ENCODE measurements at regions not wholly inside any gene's neighbourhood (a gene's known extent, or its start where the extent isn't known, plus 50 kb on each side); places are given as distances from the start of the nearest gene placed in this dataset.

- 46 to 48% methylated on average over 2 of the region's 2 CpGs for WGBS, 2 donors (ENCODE audit: low coverage in 1 of 2)
- Histone ChIP-seq H3K27ac (no peak overlapping the region), H3K27me3 (no peaks in the 10 kb centered on the region), H3K4me1 (peaks cover 0 to 3% (median 0%) of the 10 kb centered on the region in 3 donors), H3K36me3 (no peaks in the 10 kb centered on the region), H3K4me3 (no peak overlapping the region), H3K9me3 (peaks cover 0 to 15% (median 0%) of the 10 kb centered on the region in 3 donors)
- TF ChIP-seq EP300 (IDR thresholded peaks at IDR 0.05) (no peak), POLR2A (IDR thresholded peaks at IDR 0.05) (no peak), CTCF (IDR thresholded peaks at IDR 0.05) (no peak)
- no peak for ATAC-seq
Observed at GRCh38 chr3:165619069-165619468, 218.2 kb downstream of the BCHE start.

- TF ChIP-seq CTCF (IDR thresholded peaks at IDR 0.05) (no peak), EP300 (IDR thresholded peaks at IDR 0.05) (no peak), POLR2A (IDR thresholded peaks at IDR 0.05) (no peak), POLR2AphosphoS5 (IDR thresholded peaks at IDR 0.05) (no peak)
- H3K27ac ChIP-seq, result no peak overlapping the region
- peaks cover 0 to 12% (median 0%) of the 10 kb centered on the region in 3 donors for H3K4me1 ChIP-seq
- H3K9me3 ChIP-seq, result peaks cover 0 to 11% (median 0%) of the 10 kb centered on the region in 3 donors
- no peaks in the 10 kb centered on the region for H3K27me3 ChIP-seq
- no peak overlapping the region for H3K4me3 ChIP-seq
- ATAC-seq, result no peak
- no peaks in the 10 kb centered on the region for H3K36me3 ChIP-seq
Observed at GRCh38 chr3:165617134-165617533, 220.1 kb downstream of the BCHE start.

- Histone ChIP-seq H3K27me3 (no peaks in the 10 kb centered on the region), H3K4me1 (peaks cover 0 to 12% (median 0%) of the 10 kb centered on the region in 3 donors), H3K36me3 (no peaks in the 10 kb centered on the region), H3K27ac (peak overlapping the region in 3 of 4 donors; percentile 20 to 54 (median 24)), H3K9me3 (no peaks in the 10 kb centered on the region), H3K4me3 (no peak overlapping the region)
- TF ChIP-seq CTCF (IDR thresholded peaks at IDR 0.05), result no peak
- TF ChIP-seq EP300 (IDR thresholded peaks at IDR 0.05), result no peak
- TF ChIP-seq POLR2A (IDR thresholded peaks at IDR 0.05), result no peak
- TF ChIP-seq POLR2AphosphoS5 (IDR thresholded peaks at IDR 0.05), result peak; percentile 29
- WGBS, 2 donors (ENCODE audit: low coverage in 1 of 2), result 9 to 43% methylated on average over 1 of the region's 1 CpG
- ATAC-seq, result no peak
Observed at GRCh38 chr3:165614337-165614736, 222.9 kb downstream of the BCHE start.

GRCh38 chr3:165613014-165613413 is 224.2 kb downstream of the BCHE start:
- no peak for ATAC-seq
- H3K9me3 ChIP-seq, result no peaks in the 10 kb centered on the region
- H3K27me3 ChIP-seq, result no peaks in the 10 kb centered on the region
- peak overlapping the region; percentile 3 to 54 (median 21) for H3K27ac ChIP-seq
- TF ChIP-seq CTCF (IDR thresholded peaks at IDR 0.05), result no peak
- TF ChIP-seq POLR2AphosphoS5 (IDR thresholded peaks at IDR 0.05), result no peak
- no peak for TF ChIP-seq POLR2A (IDR thresholded peaks at IDR 0.05)
- TF ChIP-seq EP300 (IDR thresholded peaks at IDR 0.05), result no peak
- H3K4me3 ChIP-seq, result no peak overlapping the region
- WGBS, 2 donors (ENCODE audit: low coverage in 1 of 2), result 21 to 28% methylated on average over 4 of the region's 4 CpGs
- H3K36me3 ChIP-seq, result no peaks in the 10 kb centered on the region
- H3K4me1 ChIP-seq, result peaks cover 0 to 12% (median 0%) of the 10 kb centered on the region in 3 donors

GRCh38 chr3:165607221-165607620 is 230.0 kb downstream of the BCHE start:
- H3K27ac ChIP-seq, result no peak overlapping the region
- no peak for ATAC-seq
- TF ChIP-seq POLR2AphosphoS5 (IDR thresholded peaks at IDR 0.05), result no peak

More at GRCh38 chr3:165607221-165607620, 230.0 kb downstream of the BCHE start:
- H3K27me3 ChIP-seq, result no peaks in the 10 kb centered on the region
- H3K36me3 ChIP-seq, result no peaks in the 10 kb centered on the region
- H3K4me3 ChIP-seq, result no peak overlapping the region
- no peaks in the 10 kb centered on the region for H3K9me3 ChIP-seq
- H3K4me1 ChIP-seq, result no peaks in the 10 kb centered on the region

All from gastroesophageal sphincter (tissue), 4 donors.